ENCODE measurements at regions not wholly inside any gene's neighbourhood (a gene's known extent, or its start where the extent isn't known, plus 50 kb on each side); places are given as distances from the start of the nearest gene placed in this dataset.

GRCh38 chr5:135269199-135269598 lies 129.8 kb downstream of the MACROH2A1 start:
- in situ Hi-C loops (cut with MboI; ENCODE audit: low sequenced_read_pairs, unreplicated experiment) = no loop called here
- TF ChIP-seq, protein P1, sequence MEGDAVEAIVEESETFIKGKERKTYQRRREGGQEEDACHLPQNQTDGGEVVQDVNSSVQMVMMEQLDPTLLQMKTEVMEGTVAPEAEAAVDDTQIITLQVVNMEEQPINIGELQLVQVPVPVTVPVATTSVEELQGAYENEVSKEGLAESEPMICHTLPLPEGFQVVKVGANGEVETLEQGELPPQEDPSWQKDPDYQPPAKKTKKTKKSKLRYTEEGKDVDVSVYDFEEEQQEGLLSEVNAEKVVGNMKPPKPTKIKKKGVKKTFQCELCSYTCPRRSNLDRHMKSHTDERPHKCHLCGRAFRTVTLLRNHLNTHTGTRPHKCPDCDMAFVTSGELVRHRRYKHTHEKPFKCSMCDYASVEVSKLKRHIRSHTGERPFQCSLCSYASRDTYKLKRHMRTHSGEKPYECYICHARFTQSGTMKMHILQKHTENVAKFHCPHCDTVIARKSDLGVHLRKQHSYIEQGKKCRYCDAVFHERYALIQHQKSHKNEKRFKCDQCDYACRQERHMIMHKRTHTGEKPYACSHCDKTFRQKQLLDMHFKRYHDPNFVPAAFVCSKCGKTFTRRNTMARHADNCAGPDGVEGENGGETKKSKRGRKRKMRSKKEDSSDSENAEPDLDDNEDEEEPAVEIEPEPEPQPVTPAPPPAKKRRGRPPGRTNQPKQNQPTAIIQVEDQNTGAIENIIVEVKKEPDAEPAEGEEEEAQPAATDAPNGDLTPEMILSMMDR (IDR thresholded peaks at IDR 0.05; ENCODE audit: borderline replicate concordance, control extremely low read depth, extremely low read depth, insufficient read depth, missing control alignments) = no peak
- no peak for DNase-seq (ENCODE audit: low spot score)

DNA sequence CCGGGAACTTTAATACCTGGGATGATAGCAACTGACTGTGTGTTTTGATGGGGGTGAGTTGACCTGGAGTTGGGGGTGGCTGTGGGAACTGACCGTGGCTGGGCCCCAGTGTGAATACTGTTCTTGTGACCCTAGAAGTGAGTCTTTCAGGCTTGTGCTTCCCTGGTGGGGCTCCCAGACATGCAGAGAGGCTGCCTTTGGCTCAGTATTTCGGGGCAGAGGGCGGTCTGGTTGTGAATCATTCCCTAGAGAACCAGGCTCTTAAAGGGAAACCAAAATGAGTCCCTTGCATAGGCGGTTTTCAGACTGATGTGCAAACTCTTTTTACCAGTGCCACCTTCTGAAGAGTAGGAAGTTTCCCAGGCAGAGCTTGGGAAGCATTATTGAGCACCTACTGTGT lies 132.1 kb downstream of the MACROH2A1 start:
- no peak for DNase-seq (ENCODE audit: low spot score)
- TF ChIP-seq, protein P1 (IDR thresholded peaks at IDR 0.05; ENCODE audit: borderline replicate concordance, control extremely low read depth, extremely low read depth, insufficient read depth, missing control alignments) = no peak

DNA sequence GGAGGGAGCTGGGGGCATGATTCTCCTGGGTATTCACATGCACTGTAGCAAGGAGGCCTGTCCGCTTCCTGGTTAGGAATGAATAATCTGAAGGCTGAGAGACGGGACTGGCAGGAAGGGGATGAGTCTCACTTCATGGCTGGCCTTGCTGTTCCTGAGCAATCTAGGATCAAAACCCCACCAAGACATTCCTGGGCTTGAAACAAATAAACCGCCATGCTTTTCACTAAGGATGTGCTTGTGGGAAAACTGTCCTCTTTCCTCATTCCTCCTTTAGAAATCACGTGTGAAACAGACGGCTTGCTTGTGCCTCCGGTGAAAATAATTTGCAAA lies 132.8 kb downstream of the MACROH2A1 start:
- in situ Hi-C loops (cut with MboI; ENCODE audit: low sequenced_read_pairs, unreplicated experiment) = no loop called here
- no peak for DNase-seq (ENCODE audit: low spot score)
- TF ChIP-seq, protein P1 (IDR thresholded peaks at IDR 0.05; ENCODE audit: borderline replicate concordance, control extremely low read depth, extremely low read depth, insufficient read depth, missing control alignments) = no peak

More for the DNA sequence above, 132.1 kb downstream of the MACROH2A1 start:
- in situ Hi-C loops (cut with MboI; ENCODE audit: low sequenced_read_pairs, unreplicated experiment) = no loop called here

DNA sequence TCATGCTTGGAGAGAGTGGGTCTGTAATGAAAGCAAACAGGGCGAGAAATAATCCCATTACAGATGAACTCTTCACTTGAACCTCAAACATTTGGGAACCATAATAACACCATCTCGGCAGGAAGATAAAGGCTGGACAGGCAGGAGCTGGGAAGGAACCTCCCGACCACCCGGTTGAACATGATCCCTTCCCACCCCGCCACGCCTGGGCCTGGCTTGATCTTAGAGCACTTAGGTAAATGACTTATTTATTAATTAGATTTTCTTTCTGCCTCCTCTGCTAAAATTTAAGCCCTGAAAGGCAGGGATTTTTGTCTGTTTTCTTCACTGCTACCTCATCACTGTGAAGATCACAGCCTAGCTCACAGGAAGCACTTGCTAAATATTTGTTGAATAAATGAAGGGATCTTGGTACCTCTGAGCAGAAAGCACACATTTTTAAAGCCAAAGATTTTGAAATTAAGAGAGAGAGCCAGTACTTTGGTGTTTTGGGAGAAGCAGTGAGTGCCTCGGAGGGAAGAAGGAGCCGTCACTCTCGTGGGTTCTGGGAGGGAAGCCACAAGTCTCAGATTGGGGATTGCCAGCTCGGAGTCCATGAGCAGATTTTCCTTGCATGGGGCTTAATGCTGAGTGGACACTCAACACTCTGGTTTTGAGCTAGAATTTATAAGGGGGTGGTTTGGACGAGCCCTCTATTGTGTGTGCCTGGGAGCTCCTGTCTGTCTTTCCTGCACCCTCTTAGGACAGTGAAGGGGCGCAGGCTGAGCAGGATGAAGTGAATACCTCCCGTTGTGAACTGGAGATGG lies 133.3 kb downstream of the MACROH2A1 start:
- no peak for DNase-seq (ENCODE audit: low spot score)
- in situ Hi-C loops (cut with MboI; ENCODE audit: low sequenced_read_pairs, unreplicated experiment) = no loop called here
- TF ChIP-seq, protein P1 (IDR thresholded peaks at IDR 0.05; ENCODE audit: borderline replicate concordance, control extremely low read depth, extremely low read depth, insufficient read depth, missing control alignments) = no peak

DNA sequence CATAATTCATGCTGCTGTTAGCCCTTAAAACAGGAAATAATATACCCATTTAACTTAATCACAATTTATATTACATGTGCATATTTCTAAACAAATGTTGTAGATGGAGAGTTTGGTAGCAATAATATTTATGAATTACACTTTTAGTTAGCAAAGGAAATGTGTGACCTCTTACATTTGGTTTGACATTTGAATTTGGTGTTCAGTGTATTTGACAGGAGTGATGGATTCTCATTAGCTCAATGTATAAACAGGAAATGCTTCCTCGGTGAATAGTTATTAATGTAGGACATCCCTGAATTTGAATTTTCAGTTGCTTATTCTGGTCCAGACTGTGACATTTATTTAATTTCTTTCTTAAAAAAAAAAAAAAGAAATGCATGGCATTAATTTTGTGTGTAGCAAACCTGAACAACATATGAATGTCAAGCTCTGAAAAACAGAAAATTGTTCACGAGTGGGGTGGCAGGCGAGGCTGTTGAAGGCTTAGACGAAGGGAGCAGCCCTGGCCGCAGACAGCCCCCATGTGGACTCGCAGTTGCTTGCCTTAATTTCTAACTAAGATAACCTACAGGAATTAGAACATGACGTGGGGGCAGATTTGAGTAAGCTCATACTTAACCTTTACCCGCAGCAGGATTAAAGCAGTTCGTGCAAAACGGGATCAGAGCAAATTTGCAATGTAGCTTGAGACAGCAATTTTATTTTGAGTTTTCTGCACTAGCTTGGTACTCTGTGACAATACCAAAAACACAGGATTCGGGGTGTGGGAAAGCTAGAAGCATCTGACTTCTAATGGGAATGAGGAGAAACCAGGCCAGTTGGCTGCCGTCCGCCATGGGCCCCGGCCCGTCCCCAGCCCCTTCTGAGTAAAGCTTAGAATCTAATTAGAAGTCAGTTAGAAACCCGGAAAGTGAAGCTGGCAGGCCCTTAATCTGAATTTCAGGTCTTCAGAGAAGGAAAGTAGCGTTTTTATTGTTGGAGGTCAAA lies 134.3 kb downstream of the MACROH2A1 start:
- in situ Hi-C loops (cut with MboI; ENCODE audit: low sequenced_read_pairs, unreplicated experiment) = no loop called here
- TF ChIP-seq, protein P1 (IDR thresholded peaks at IDR 0.05; ENCODE audit: borderline replicate concordance, control extremely low read depth, extremely low read depth, insufficient read depth, missing control alignments) = no peak
- DNase-seq (ENCODE audit: low spot score) = no peak

- in situ Hi-C loops (cut with MboI; ENCODE audit: low sequenced_read_pairs, unreplicated experiment) = no loop called here
- DNase-seq (ENCODE audit: low spot score) = no peak
- TF ChIP-seq, protein P1 (IDR thresholded peaks at IDR 0.05; ENCODE audit: borderline replicate concordance, control extremely low read depth, extremely low read depth, insufficient read depth, missing control alignments) = no peak
Observed at GRCh38 chr5:135263022-135263668, 135.9 kb downstream of the MACROH2A1 start.
